Psoas muscle (tissue), 7 donors: ENCODE measurements at regions not wholly inside any gene's neighbourhood (a gene's known extent, or its start where the extent isn't known, plus 50 kb on each side); places are given as distances from the start of the nearest gene placed in this dataset.
"Not testable (repeated sequence)": the region's sequence is repeated elsewhere in the genome, so short reads cannot be mapped to it uniquely, and the experiment has no call there.

Experiments used
- ATAC-seq, 4 donors: fragments of 200-7000 bp; cut with Tn5 transposase; one replicate each; pipeline ENCODE4 v1.9.1; 2020; ENCODE audit warnings: moderate library complexity in 3 of 4, mild to moderate bottlenecking in 2 of 4
- DNase-seq, 2 donors: peaks; one replicate each; pipeline ENCODE4 v3.0.0-alpha.2; 2020
- H3K27ac ChIP-seq: fragments of 200-600 bp; one replicate; pipeline ENCODE4 v1.8.0; 2022
- H3K27me3 ChIP-seq, 3 donors: fragments of 200-600 bp in 1 of 3; one replicate each; pipeline versions ENCODE4 v1.6.1 to v1.8.0; 2013 to 2022; ENCODE audit warnings: low read length in 2 of 3, mild to moderate bottlenecking in 2 of 3, moderate library complexity in 1 of 3; ENCODE audit not compliant: insufficient read depth in 3 of 3
- H3K36me3 ChIP-seq, 2 donors: fragments of 200-600 bp in 1 of 2; one replicate each; pipeline versions ENCODE4 v1.6.1 to v1.8.0; 2013 to 2022; ENCODE audit warnings: low read depth in 1 of 2, mild to moderate bottlenecking in 1 of 2, moderate library complexity in 1 of 2; ENCODE audit not compliant: insufficient read depth in 1 of 2
- H3K4me1 ChIP-seq: fragments of 200-600 bp; one replicate; pipeline ENCODE4 v1.8.0; 2022
- H3K4me3 ChIP-seq: fragments of 200-600 bp; one replicate; pipeline ENCODE4 v1.8.0; 2022; ENCODE audit warnings: mild to moderate bottlenecking
- H3K9me3 ChIP-seq: fragments of 200-600 bp; one replicate; pipeline ENCODE4 v1.8.0; 2022
- CTCF ChIP-seq: fragments of 200-600 bp; IDR thresholded peaks from one replicate; pipeline ENCODE4 v1.8.0; 2022; ENCODE audit warnings: antibody characterized with exemption
- WGBS, 3 donors: extraction: QIAGEN DNeasy Blood & Tissue Kit; methylation state at CpG; one replicate each; pipeline versions ENCODE4 v1.1.6 to v1.1.7; 2013; 5-methylcytosine and 5-hydroxymethylcytosine counted together
- intact Hi-C, 2 donors: fragments of 100-400 bp; cut with DNase I; formaldehyde crosslinking; loops; one replicate each; pipeline versions ENCODE4 v1.11.0 to v1.14.2; 2022
- donor health status: healthy with polysubstance abuse.
- donor health status: DM: no; HTN: no; CAD: no; lungs with moderate emphysema.
- donor health status: Bipolar disorder and iron deficiency.
- donor health status: healthy.
- donor health status: DM: yes; HTN: yes; CAD: no.
- donor health status: DM: no; HTN: no; CAD: no.
- donor health status: DM: yes; HTN: yes; CAD: no.

DNA sequence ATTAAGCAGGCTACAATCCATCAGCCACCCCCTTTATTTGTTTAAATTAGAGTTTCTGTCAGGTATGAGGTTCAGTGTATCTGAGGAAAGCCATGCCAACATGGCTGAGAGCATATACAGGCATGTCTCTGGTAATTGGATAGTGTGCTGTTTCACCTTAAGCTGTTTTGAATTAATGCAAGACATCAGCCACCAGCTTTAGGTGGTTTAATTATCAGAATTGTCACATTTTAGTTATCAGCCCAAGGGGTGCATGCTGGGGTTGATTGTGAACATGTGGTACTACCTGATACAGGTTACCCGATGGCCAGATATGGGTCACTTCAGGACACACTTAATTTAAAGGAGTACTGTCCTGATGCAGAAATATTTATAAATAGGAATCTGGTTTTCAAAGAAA, 353.2 kb upstream of the TENM3 start:
- no peak overlapping the region for H3K27ac ChIP-seq
- 69 to 75% (median 72%) methylated on average over 1 of the region's 1 CpG for WGBS, 3 donors
- no peak for TF ChIP-seq CTCF

GRCh38 chr4:181890911-181891310, 352.3 kb upstream of the TENM3 start:
- intact Hi-C loops: no loop called here
- WGBS, 3 donors: 11 to 17% (median 11%) methylated on average over 2 of the region's 2 CpGs

More for the DNA sequence above, 353.2 kb upstream of the TENM3 start:
- H3K9me3 ChIP-seq: no peaks in the 10 kb centered on the region
- ATAC-seq (no peak), DNase-seq (no peak)
- H3K4me3 ChIP-seq: no peak overlapping the region
- no peaks in the 10 kb centered on the region for H3K4me1 ChIP-seq
- H3K36me3 ChIP-seq: no peaks in the 10 kb centered on the region
- H3K27me3 ChIP-seq: no peaks in the 10 kb centered on the region
- intact Hi-C loops: no loop called here

GRCh38 chr4:181896614-181897013, 346.6 kb upstream of the TENM3 start:
- Histone ChIP-seq H3K9me3 (no peaks in the 10 kb centered on the region), H3K27me3 (no peaks in the 10 kb centered on the region), H3K36me3 (no peaks in the 10 kb centered on the region), H3K4me3 (no peak overlapping the region), H3K4me1 (no peaks in the 10 kb centered on the region), H3K27ac (no peak overlapping the region)
- DNase-seq (no peak), ATAC-seq (no peak)
- intact Hi-C loops: no loop called here
- WGBS, 3 donors: 50 to 54% (median 54%) methylated on average over 5 of the region's 5 CpGs
- TF ChIP-seq CTCF: no peak

More at GRCh38 chr4:181890911-181891310, 352.3 kb upstream of the TENM3 start:
- no peak for TF ChIP-seq CTCF
- Histone ChIP-seq H3K27ac (no peak overlapping the region), H3K9me3 (no peaks in the 10 kb centered on the region), H3K4me3 (no peak overlapping the region), H3K27me3 (no peaks in the 10 kb centered on the region), H3K36me3 (no peaks in the 10 kb centered on the region), H3K4me1 (no peaks in the 10 kb centered on the region)
- DNase-seq: no peak
- ATAC-seq: no peak

DNA sequence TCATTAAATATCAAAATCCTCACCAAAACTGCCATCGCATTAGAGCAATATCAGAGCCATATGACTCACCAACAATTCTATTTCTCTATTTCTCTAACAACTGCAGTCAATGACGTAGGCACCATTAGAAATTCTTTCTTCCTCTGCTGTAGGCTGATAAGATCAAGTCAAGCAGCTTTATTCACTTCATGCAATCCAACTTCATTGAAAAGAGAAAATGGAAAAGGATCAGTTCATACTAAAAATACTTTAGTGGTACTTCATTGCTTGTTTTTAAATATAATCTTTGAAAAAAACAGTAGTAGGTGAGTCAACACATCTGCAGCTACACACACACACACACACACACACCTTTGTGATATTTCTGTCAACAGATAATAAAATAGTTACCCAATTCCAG, 345.3 kb upstream of the TENM3 start:
- Histone ChIP-seq H3K4me3 (no peak overlapping the region), H3K27ac (no peak overlapping the region), H3K36me3 (no peaks in the 10 kb centered on the region), H3K4me1 (no peaks in the 10 kb centered on the region), H3K9me3 (no peaks in the 10 kb centered on the region), H3K27me3 (no peaks in the 10 kb centered on the region)
- DNase-seq (no peak), ATAC-seq (no peak)
- intact Hi-C loops: no loop called here
- TF ChIP-seq CTCF: no peak
- 71 to 80% (median 79%) methylated on average over 2 of the region's 2 CpGs for WGBS, 3 donors

DNA sequence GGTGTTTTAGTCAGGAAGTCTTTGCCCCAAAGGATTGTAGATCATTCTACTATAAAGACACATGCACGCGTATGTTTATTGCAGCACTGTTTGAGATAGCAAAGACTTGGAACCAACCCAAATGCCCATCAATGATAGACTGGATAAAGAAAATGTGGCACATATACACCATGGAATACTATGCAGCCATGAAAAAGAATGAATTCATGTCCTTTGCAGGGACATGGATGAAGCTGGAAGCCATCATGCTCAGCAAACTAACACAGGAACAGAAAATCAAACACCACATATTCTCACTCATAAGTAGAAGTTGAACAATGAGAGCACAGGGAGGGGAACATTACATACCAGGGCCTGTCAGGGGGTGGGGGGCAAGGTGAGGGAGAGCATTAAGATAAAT, 340.8 kb upstream of the TENM3 start:
- H3K27ac ChIP-seq, H3K4me3 ChIP-seq, H3K27me3 ChIP-seq, H3K36me3 ChIP-seq, H3K4me1 ChIP-seq, intact Hi-C loops, ATAC-seq, DNase-seq, H3K9me3 ChIP-seq: not testable (repeated sequence)
- 91 to 98% (median 96%) methylated on average over 2 of the region's 2 CpGs for WGBS, 3 donors
